ENCODE measurements at regions not wholly inside any gene's neighbourhood (a gene's known extent, or its start where the extent isn't known, plus 50 kb on each side); places are given as distances from the start of the nearest gene placed in this dataset.
"Not testable (repeated sequence)": the region's sequence is repeated elsewhere in the genome, so short reads cannot be mapped to it uniquely, and the experiment has no call there.

- Histone ChIP-seq H3K4me3 (ENCODE audit: low read depth in 1 of 2, low read length in 2 of 2) (no peak overlapping the region), H2AFZ (ENCODE audit: low read depth, low read length) (no peak overlapping the region), H3K27ac (ENCODE audit: low read length) (no peak overlapping the region), H3K27me3 (ENCODE audit: insufficient read depth, low read length, poor library complexity) (no peaks in the 10 kb centered on the region), H4K20me1 (ENCODE audit: insufficient read depth, low read length) (no peaks in the 10 kb centered on the region), H3K79me2 (ENCODE audit: insufficient read depth, low read length) (no peaks in the 10 kb centered on the region), H3K9me3 (ENCODE audit: insufficient read depth, low read length, severe bottlenecking) (no peaks in the 10 kb centered on the region), H3K36me3 (ENCODE audit: insufficient read depth, low read length) (no peaks in the 10 kb centered on the region), H3K4me1 (ENCODE audit: insufficient read depth, low read length) (no peaks in the 10 kb centered on the region), H3K4me2 (ENCODE audit: insufficient read depth, low read length) (no peak overlapping the region), H3K9ac (ENCODE audit: low read depth, low read length) (no peak overlapping the region)
- no peak for TF ChIP-seq EZH2 (IDR thresholded peaks at IDR 0.05; ENCODE audit: borderline replicate concordance, low read depth, low read length, severe bottlenecking)
- TF ChIP-seq, protein P1, sequence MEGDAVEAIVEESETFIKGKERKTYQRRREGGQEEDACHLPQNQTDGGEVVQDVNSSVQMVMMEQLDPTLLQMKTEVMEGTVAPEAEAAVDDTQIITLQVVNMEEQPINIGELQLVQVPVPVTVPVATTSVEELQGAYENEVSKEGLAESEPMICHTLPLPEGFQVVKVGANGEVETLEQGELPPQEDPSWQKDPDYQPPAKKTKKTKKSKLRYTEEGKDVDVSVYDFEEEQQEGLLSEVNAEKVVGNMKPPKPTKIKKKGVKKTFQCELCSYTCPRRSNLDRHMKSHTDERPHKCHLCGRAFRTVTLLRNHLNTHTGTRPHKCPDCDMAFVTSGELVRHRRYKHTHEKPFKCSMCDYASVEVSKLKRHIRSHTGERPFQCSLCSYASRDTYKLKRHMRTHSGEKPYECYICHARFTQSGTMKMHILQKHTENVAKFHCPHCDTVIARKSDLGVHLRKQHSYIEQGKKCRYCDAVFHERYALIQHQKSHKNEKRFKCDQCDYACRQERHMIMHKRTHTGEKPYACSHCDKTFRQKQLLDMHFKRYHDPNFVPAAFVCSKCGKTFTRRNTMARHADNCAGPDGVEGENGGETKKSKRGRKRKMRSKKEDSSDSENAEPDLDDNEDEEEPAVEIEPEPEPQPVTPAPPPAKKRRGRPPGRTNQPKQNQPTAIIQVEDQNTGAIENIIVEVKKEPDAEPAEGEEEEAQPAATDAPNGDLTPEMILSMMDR (IDR thresholded peaks at IDR 0.05; ENCODE audit: borderline replicate concordance, extremely low read depth, low read length, poor library complexity, severe bottlenecking) = peak; percentile 62
- ATAC-seq (ENCODE audit: insufficient read depth, low read depth) = peak; percentile 62
- DNase-seq = peak; percentile 25
Measured at GRCh38 chrX:63050225-63050624, 300.9 kb downstream of the SPIN4 start.

DNA sequence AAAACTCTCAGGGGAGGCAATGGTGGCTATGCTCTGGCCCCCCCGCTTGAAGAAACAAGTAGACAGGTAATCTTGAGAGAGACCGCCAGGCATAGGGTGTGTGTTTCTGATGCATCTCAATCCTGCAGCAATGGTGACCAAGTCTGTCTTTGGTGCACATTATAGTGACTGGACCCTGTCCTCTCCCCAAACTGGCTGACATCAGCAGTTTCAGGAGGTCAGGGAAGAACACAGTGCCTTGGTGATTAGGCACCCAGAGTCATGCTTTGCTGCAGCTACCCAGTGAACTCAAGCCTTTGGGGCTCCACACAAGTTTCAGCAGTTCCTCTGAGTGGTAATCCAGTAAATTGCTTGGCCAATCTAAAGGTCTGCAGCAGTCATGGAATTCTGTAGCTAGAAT, 318.3 kb downstream of the SPIN4 start:
- ATAC-seq (ENCODE audit: insufficient read depth, low read depth) = no peak

GRCh38 chrX:63013549-63013948, 337.6 kb downstream of the SPIN4 start:
- H4K20me1 ChIP-seq (ENCODE audit: insufficient read depth, low read length) = no peaks in the 10 kb centered on the region
- H3K36me3 ChIP-seq (ENCODE audit: insufficient read depth, low read length) = no peaks in the 10 kb centered on the region
- no peak overlapping the region for H3K9ac ChIP-seq (ENCODE audit: low read depth, low read length)
- no peak overlapping the region for H2AFZ ChIP-seq (ENCODE audit: low read depth, low read length)
- TF ChIP-seq EZH2 (IDR thresholded peaks at IDR 0.05; ENCODE audit: borderline replicate concordance, low read depth, low read length, severe bottlenecking) = no peak
- TF ChIP-seq, protein P1 (IDR thresholded peaks at IDR 0.05; ENCODE audit: borderline replicate concordance, extremely low read depth, low read length, poor library complexity, severe bottlenecking) = no peak
- H3K4me1 ChIP-seq (ENCODE audit: insufficient read depth, low read length) = no peaks in the 10 kb centered on the region
- H3K4me2 ChIP-seq (ENCODE audit: insufficient read depth, low read length) = no peak overlapping the region
- H3K79me2 ChIP-seq (ENCODE audit: insufficient read depth, low read length) = no peaks in the 10 kb centered on the region
- H3K27ac ChIP-seq (ENCODE audit: low read length) = no peak overlapping the region
- DNase-seq (no peak), ATAC-seq (ENCODE audit: insufficient read depth, low read depth) (no peak)
- H3K4me3 ChIP-seq (ENCODE audit: low read depth in 1 of 2, low read length in 2 of 2) = no peak overlapping the region
- no peaks in the 10 kb centered on the region for H3K27me3 ChIP-seq (ENCODE audit: insufficient read depth, low read length, poor library complexity)
- no peaks in the 10 kb centered on the region for H3K9me3 ChIP-seq (ENCODE audit: insufficient read depth, low read length, severe bottlenecking)

More for the DNA sequence above, 318.3 kb downstream of the SPIN4 start:
- no peaks in the 10 kb centered on the region for H3K36me3 ChIP-seq (ENCODE audit: insufficient read depth, low read length)
- TF ChIP-seq, protein P1 (IDR thresholded peaks at IDR 0.05; ENCODE audit: borderline replicate concordance, extremely low read depth, low read length, poor library complexity, severe bottlenecking) = no peak
- no peak for DNase-seq
- H3K79me2 ChIP-seq (ENCODE audit: insufficient read depth, low read length) = no peaks in the 10 kb centered on the region
- H3K9me3 ChIP-seq (ENCODE audit: insufficient read depth, low read length, severe bottlenecking) = no peaks in the 10 kb centered on the region
- H3K27ac ChIP-seq (ENCODE audit: low read length) = no peak overlapping the region
- no peak overlapping the region for H3K4me2 ChIP-seq (ENCODE audit: insufficient read depth, low read length)
- no peaks in the 10 kb centered on the region for H3K4me1 ChIP-seq (ENCODE audit: insufficient read depth, low read length)
- no peak overlapping the region for H3K4me3 ChIP-seq (ENCODE audit: low read depth in 1 of 2, low read length in 2 of 2)
- no peak overlapping the region for H3K9ac ChIP-seq (ENCODE audit: low read depth, low read length)
- no peaks in the 10 kb centered on the region for H3K27me3 ChIP-seq (ENCODE audit: insufficient read depth, low read length, poor library complexity)
- H2AFZ ChIP-seq (ENCODE audit: low read depth, low read length) = no peak overlapping the region
- no peaks in the 10 kb centered on the region for H4K20me1 ChIP-seq (ENCODE audit: insufficient read depth, low read length)

DNA sequence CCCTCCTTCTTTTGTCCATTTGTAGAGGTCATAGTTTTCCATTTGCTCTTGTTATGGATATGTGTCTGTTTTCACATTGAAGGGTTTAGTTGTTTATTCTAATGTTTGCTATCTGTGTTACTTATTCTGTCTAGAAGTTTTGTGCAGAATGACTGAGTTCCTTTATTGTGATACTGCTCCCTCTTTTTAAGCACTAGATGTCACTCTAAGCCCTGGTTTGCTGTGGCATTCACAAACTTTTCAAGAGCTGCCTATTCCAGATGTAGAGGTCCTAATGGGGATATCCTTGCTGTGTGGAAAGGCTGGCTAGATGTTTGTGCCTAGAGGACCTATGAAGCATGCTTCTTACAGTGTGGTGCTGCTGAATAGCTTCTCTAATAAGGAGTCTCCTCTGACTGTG, 338.6 kb downstream of the SPIN4 start:
- Histone ChIP-seq H2AFZ (ENCODE audit: low read depth, low read length) (no peak overlapping the region), H3K27ac (ENCODE audit: low read length) (no peak overlapping the region), H3K36me3 (ENCODE audit: insufficient read depth, low read length) (no peaks in the 10 kb centered on the region), H4K20me1 (ENCODE audit: insufficient read depth, low read length) (no peaks in the 10 kb centered on the region), H3K79me2 (ENCODE audit: insufficient read depth, low read length) (no peaks in the 10 kb centered on the region), H3K9ac (ENCODE audit: low read depth, low read length) (no peak overlapping the region), H3K4me1 (ENCODE audit: insufficient read depth, low read length) (no peaks in the 10 kb centered on the region), H3K27me3 (ENCODE audit: insufficient read depth, low read length, poor library complexity) (no peaks in the 10 kb centered on the region), H3K4me3 (ENCODE audit: low read depth in 1 of 2, low read length in 2 of 2) (no peak overlapping the region), H3K4me2 (ENCODE audit: insufficient read depth, low read length) (no peak overlapping the region), H3K9me3 (ENCODE audit: insufficient read depth, low read length, severe bottlenecking) (no peaks in the 10 kb centered on the region)
- DNase-seq (peak; percentile 5), ATAC-seq (ENCODE audit: insufficient read depth, low read depth) (no peak)
- no peak for TF ChIP-seq EZH2 (IDR thresholded peaks at IDR 0.05; ENCODE audit: borderline replicate concordance, low read depth, low read length, severe bottlenecking)
- TF ChIP-seq, protein P1 (IDR thresholded peaks at IDR 0.05; ENCODE audit: borderline replicate concordance, extremely low read depth, low read length, poor library complexity, severe bottlenecking) = peak; percentile 52

DNA sequence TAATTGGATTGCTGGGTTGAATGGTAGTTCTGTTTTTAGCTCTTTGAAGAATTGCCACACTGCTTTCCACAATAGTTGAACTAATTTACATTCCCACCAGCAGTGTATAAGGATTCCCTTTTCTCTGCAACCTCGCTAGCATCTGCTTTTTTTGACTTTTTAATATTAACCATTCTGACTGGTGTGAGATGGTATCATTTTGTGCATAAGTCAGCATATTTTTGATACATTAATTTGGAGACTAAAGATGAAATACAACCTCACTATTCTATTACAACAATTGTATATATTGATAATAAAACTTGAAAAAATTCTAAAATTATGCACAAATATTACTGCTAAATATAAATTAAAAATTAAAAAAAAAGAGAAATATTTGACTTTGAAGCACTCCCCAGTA, 350.9 kb downstream of the SPIN4 start:
- ATAC-seq (ENCODE audit: insufficient read depth, low read depth); H3K4me3 ChIP-seq (ENCODE audit: low read depth in 1 of 2, low read length in 2 of 2); H3K4me2 ChIP-seq (ENCODE audit: insufficient read depth, low read length); H3K9me3 ChIP-seq (ENCODE audit: insufficient read depth, low read length, severe bottlenecking); H4K20me1 ChIP-seq (ENCODE audit: insufficient read depth, low read length); DNase-seq; H3K27me3 ChIP-seq (ENCODE audit: insufficient read depth, low read length, poor library complexity); H3K4me1 ChIP-seq (ENCODE audit: insufficient read depth, low read length); H2AFZ ChIP-seq (ENCODE audit: low read depth, low read length); H3K79me2 ChIP-seq (ENCODE audit: insufficient read depth, low read length); H3K36me3 ChIP-seq (ENCODE audit: insufficient read depth, low read length); H3K27ac ChIP-seq (ENCODE audit: low read length); H3K9ac ChIP-seq (ENCODE audit: low read depth, low read length): not testable (repeated sequence)

Measured in DND-41 (cell line).